ENCODE measurements at regions not wholly inside any gene's neighbourhood (a gene's known extent, or its start where the extent isn't known, plus 50 kb on each side); places are given as distances from the start of the nearest gene placed in this dataset.

DNA sequence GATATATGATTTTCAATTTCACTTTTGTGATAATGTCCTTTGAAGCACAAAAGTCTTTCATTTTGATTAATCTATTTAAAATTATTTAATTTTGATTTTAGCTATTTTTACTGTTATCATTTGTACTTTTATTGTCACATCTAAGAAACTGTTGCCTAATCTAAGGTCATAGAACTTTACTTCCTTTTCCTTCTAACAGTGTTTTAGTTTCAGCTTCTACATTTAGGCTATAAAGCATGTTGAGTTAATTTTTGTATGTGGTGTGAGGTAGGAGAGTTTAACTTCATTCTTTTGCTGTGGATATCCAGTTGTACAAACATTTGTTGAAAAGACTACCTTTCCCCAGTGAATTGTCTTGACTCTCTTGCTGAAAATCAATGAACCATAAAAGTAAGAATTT, 204.5 kb downstream of the TM2D1 start:
- TF ChIP-seq CTCF (conservative IDR thresholded peaks at IDR 0.05; ENCODE audit: low read depth, low read length) (no peak), EZH2 (IDR thresholded peaks at IDR 0.05; ENCODE audit: low read length, unreplicated experiment) (no peak)
